GM13976 (cell line): ENCODE measurements at regions not wholly inside any gene's neighbourhood (a gene's known extent, or its start where the extent isn't known, plus 50 kb on each side); places are given as distances from the start of the nearest gene placed in this dataset.

Experiments
- DNase-seq: peaks from one replicate; pipeline ENCODE4 v3.0.0; 2012; ENCODE audit warnings: low spot score
- CTCF ChIP-seq: IDR thresholded peaks from 2 replicates; pipeline ENCODE4 v1.5.1; 2012; ENCODE audit warnings: borderline replicate concordance, mild to moderate bottlenecking; ENCODE audit not compliant: insufficient read depth; ENCODE audit errors: extremely low read depth, missing control alignments, control extremely low read depth
- in situ Hi-C: fragments of 300-500 bp; cut with MboI; formaldehyde crosslinking; loops from one replicate; pipeline ENCODE4 v1.12.0; 2022; ENCODE audit warnings: low sequenced_read_pairs, mixed read lengths, inconsistent platforms; ENCODE audit not compliant: unreplicated experiment

GRCh38 chr2:60383401-60384143 lies 169.9 kb downstream of the BCL11A start:
- TF ChIP-seq CTCF, result no peak
- DNase-seq, result no peak
- in situ Hi-C loops, result no loop called here

GRCh38 chr2:60380411-60380810 lies 173.0 kb downstream of the BCL11A start:
- TF ChIP-seq CTCF, result no peak
- DNase-seq, result no peak
- in situ Hi-C loops, result no loop called here

- in situ Hi-C loops, result no loop called here
- no peak for DNase-seq
- no peak for TF ChIP-seq CTCF
These were observed 173.8 kb downstream of the BCL11A start for GRCh38 chr2:60379684-60380083.

- in situ Hi-C loops, result no loop called here
- no peak for TF ChIP-seq CTCF
- DNase-seq, result no peak
These were observed 174.2 kb downstream of the BCL11A start for GRCh38 chr2:60379216-60379615.

GRCh38 chr2:60377825-60378224 lies 175.6 kb downstream of the BCL11A start:
- TF ChIP-seq CTCF, result no peak
- DNase-seq, result no peak
- in situ Hi-C loops, result no loop called here

GRCh38 chr2:60376252-60376651 lies 177.2 kb downstream of the BCL11A start:
- no peak for TF ChIP-seq CTCF
- no peak for DNase-seq
- in situ Hi-C loops, result no loop called here
